ENCODE measurements at regions not wholly inside any gene's neighbourhood (a gene's known extent, or its start where the extent isn't known, plus 50 kb on each side); places are given as distances from the start of the nearest gene placed in this dataset.

- Histone ChIP-seq H4K91ac (replicated peaks; ENCODE audit: insufficient read length, low read length) (no peak overlapping the region), H3K4me1 (replicated peaks in 1 of 4; ENCODE audit: control insufficient read depth in 3 of 4, insufficient read depth in 4 of 4, low read length in 3 of 4) (no peaks in the 10 kb centered on the region), H3K23ac (ENCODE audit: insufficient read length) (no peak overlapping the region), H3K9ac (replicated peaks in 1 of 4; ENCODE audit: extremely low read depth in 1 of 4, low read depth in 3 of 4, low read length in 3 of 4) (no peak overlapping the region), H3K4me2 (ENCODE audit: insufficient read depth in 1 of 2, low read depth in 2 of 2, low read length in 2 of 2) (no peak overlapping the region), H2AFZ (ENCODE audit: low read length) (no peak overlapping the region), H3K9me3 (ENCODE audit: insufficient read depth in 2 of 2, low read depth in 1 of 2, low read length in 1 of 2) (no peaks in the 10 kb centered on the region; a peak in 1 of 4 replicates), H3K4ac (replicated peaks; ENCODE audit: insufficient read length, low read depth, low read length) (no peak overlapping the region), H4K20me1 (replicated peaks in 1 of 2; ENCODE audit: control insufficient read depth in 1 of 2, insufficient read depth in 2 of 2, low read length in 2 of 2) (no peaks in the 10 kb centered on the region), H3K79me2 (ENCODE audit: control insufficient read depth in 1 of 2, insufficient read depth in 2 of 2, low read length in 2 of 2) (no peaks in the 10 kb centered on the region), H4K5ac (ENCODE audit: insufficient read length, low read depth, low read length) (no peak overlapping the region), H3K4me3 (ENCODE audit: extremely low read depth in 1 of 4, insufficient read depth in 2 of 4, low read depth in 3 of 4, low read length in 4 of 4) (no peak overlapping the region), H2BK15ac (ENCODE audit: low read length) (no peak overlapping the region), H3K79me1 (ENCODE audit: low read depth, low read length) (no peaks in the 10 kb centered on the region), H2BK5ac (ENCODE audit: low read depth, low read length) (no peak overlapping the region), H2BK120ac (replicated peaks; ENCODE audit: low read depth, low read length) (no peak overlapping the region), H4K8ac (ENCODE audit: extremely low read depth, insufficient read depth, low read length) (no peak overlapping the region), H2BK12ac (ENCODE audit: low read depth, low read length) (no peak overlapping the region), H3K36me3 (ENCODE audit: control insufficient read depth in 2 of 4, insufficient read depth in 4 of 4, low read length in 3 of 4) (no peaks in the 10 kb centered on the region), H3K27me3 (replicated peaks in 1 of 4; ENCODE audit: control insufficient read depth in 3 of 4, extremely low read depth in 1 of 4, insufficient read depth in 3 of 4, low read length in 3 of 4) (no peaks in the 10 kb centered on the region), H3K23me2 (ENCODE audit: low read depth, low read length) (no peaks in the 10 kb centered on the region), H3K27ac (ENCODE audit: low read depth, low read length) (no peak overlapping the region), H2AK5ac (ENCODE audit: low read depth, low read length) (no peak overlapping the region), H3K14ac (ENCODE audit: insufficient read length) (no peak overlapping the region), H3K18ac (ENCODE audit: extremely low read depth, low read length) (no peak overlapping the region), H2BK20ac (ENCODE audit: low read length) (no peak overlapping the region), H3K56ac (replicated peaks; ENCODE audit: insufficient read length, low read depth, low read length) (no peak overlapping the region)
- CTCF ChIA-PET (ENCODE audit: partially characterized antibody), result no interaction called here
- TF ChIP-seq CBX8 (IDR thresholded peaks at IDR 0.05; ENCODE audit: borderline replicate concordance, low read depth, low read length) (no peak), CTBP2 (IDR thresholded peaks at IDR 0.05; ENCODE audit: borderline replicate concordance, insufficient read depth, insufficient read length, low read length) (no peak), HDAC2 (IDR thresholded peaks at IDR 0.05; ENCODE audit: borderline replicate concordance in 1 of 2, low read depth in 2 of 2, low read length in 2 of 2) (no peak), EZH2 (IDR thresholded peaks at IDR 0.05; ENCODE audit: low read depth, low read length, severe bottlenecking) (no peak), EP300 (IDR thresholded peaks at IDR 0.05; ENCODE audit: borderline replicate concordance in 1 of 2, low read depth in 2 of 2, low read length in 2 of 2) (no peak), RNF2 (IDR thresholded peaks at IDR 0.05; ENCODE audit: borderline replicate concordance, low read depth, low read length, missing control alignments, poor library complexity, severe bottlenecking) (no peak), CHD1 (IDR thresholded peaks at IDR 0.05; ENCODE audit: low read depth, low read length) (no peak), SAP30 (IDR thresholded peaks at IDR 0.05; ENCODE audit: insufficient read depth, insufficient replicate concordance, low read length) (no peak), TEAD4 (IDR thresholded peaks at IDR 0.05; ENCODE audit: low read depth, low read length) (no peak)
- FAIRE-seq (no peak), DNase-seq (ENCODE audit: low read depth in 1 of 2, low spot score in 2 of 2) (no peak)
- POLR2A ChIA-PET (ENCODE audit: partially characterized antibody), result no interaction called here
- 89% methylated on average over 13 of the region's 13 CpGs; no CpG with 5 or more reads in 1 of the 2 experiments for WGBS, 2 experiments (ENCODE audit: extremely low coverage in 1 of 2, insufficient coverage in 1 of 2, insufficient read length in 1 of 2, insufficient replicate concordance in 2 of 2, low coverage in 1 of 2, low lambda C conversion rate in 2 of 2, missing lambda C conversion rate in 1 of 2)
Observed at GRCh38 chr9:87083986-87084385, 136.7 kb upstream of the GAS1 start.
